Hepatocyte (in vitro differentiated cells): ENCODE measurements at regions not wholly inside any gene's neighbourhood (a gene's known extent, or its start where the extent isn't known, plus 50 kb on each side); places are given as distances from the start of the nearest gene placed in this dataset.

Experiments
- DNase-seq: peaks from one replicate; pipeline ENCODE4 v3.0.0-alpha.2; 2016; ENCODE audit warnings: low spot score
- H2AFZ ChIP-seq: fragments of 200-600 bp; sonication (generic); 2 replicates; pipeline ENCODE4 v1.6.0; 2016; ENCODE audit warnings: antibody characterized with exemption, mild to moderate bottlenecking
- H3K27ac ChIP-seq: fragments of 200-600 bp; sonication (generic); 2 replicates; pipeline ENCODE4 v1.5.1; 2016; ENCODE audit warnings: mild to moderate bottlenecking
- H3K27me3 ChIP-seq: fragments of 200-600 bp; sonication (generic); 2 replicates; pipeline ENCODE4 v1.6.1; 2016
- H3K36me3 ChIP-seq: fragments of 200-600 bp; sonication (generic); replicated peaks from 2 replicates; pipeline ENCODE4 v1.5.1; 2016; ENCODE audit warnings: low read depth; ENCODE audit not compliant: insufficient read depth
- H3K4me1 ChIP-seq: fragments of 200-600 bp; sonication (generic); 2 replicates; pipeline ENCODE4 v1.5.1; 2016; ENCODE audit warnings: mild to moderate bottlenecking, moderate library complexity; ENCODE audit not compliant: insufficient read depth
- H3K4me2 ChIP-seq: fragments of 200-600 bp; sonication (generic); 2 replicates; pipeline ENCODE4 v1.6.0; 2016
- H3K4me3 ChIP-seq: fragments of 200-600 bp; sonication (generic); 2 replicates; pipeline ENCODE4 v1.5.1; 2016; ENCODE audit warnings: mild to moderate bottlenecking
- H3K79me2 ChIP-seq: fragments of 200-600 bp; sonication (generic); 2 replicates; pipeline ENCODE4 v1.6.0; 2017; ENCODE audit warnings: mild to moderate bottlenecking
- H3K9me2 ChIP-seq: fragments of 200-600 bp; sonication (generic); replicated peaks from 2 replicates; pipeline ENCODE4 v1.6.0; 2017; ENCODE audit warnings: mild to moderate bottlenecking; ENCODE audit not compliant: insufficient read depth
- H3K9me3 ChIP-seq: fragments of 200-600 bp; sonication (generic); 2 replicates; pipeline ENCODE4 v1.5.1; 2016; ENCODE audit warnings: low read depth, mild to moderate bottlenecking
- H4K20me1 ChIP-seq: fragments of 200-600 bp; sonication (generic); 2 replicates; pipeline ENCODE4 v1.6.0; 2016; ENCODE audit warnings: mild to moderate bottlenecking; ENCODE audit not compliant: insufficient read depth, poor library complexity, severe bottlenecking
- CTCF ChIP-seq: fragments of 200-600 bp; sonication (generic); IDR thresholded peaks from 2 replicates; pipeline ENCODE4 v1.5.1; 2016; ENCODE audit warnings: antibody characterized with exemption, mild to moderate bottlenecking; ENCODE audit not compliant: poor library complexity
- EZH2 ChIP-seq: fragments of 200-600 bp; sonication (generic); IDR thresholded peaks from 2 replicates; pipeline ENCODE4 v1.6.1; 2016; ENCODE audit warnings: antibody characterized with exemption, mild to moderate bottlenecking, borderline replicate concordance
- EZH2phosphoT487 ChIP-seq: fragments of 200-600 bp; sonication (generic); IDR thresholded peaks from one replicate; pipeline ENCODE4 v1.6.1; 2018; ENCODE audit warnings: antibody characterized with exemption, mild to moderate bottlenecking, low read depth, moderate library complexity; ENCODE audit not compliant: unreplicated experiment, severe bottlenecking
- WGBS: methylation state at CpG from one replicate; pipeline ENCODE4 v1.1.6; 2016; ENCODE audit warnings: low lambda C conversion rate; ENCODE audit errors: missing lambda C conversion rate; 5-methylcytosine and 5-hydroxymethylcytosine counted together

- H3K9me3 ChIP-seq = no peaks in the 10 kb centered on the region
- no peak overlapping the region for H3K4me2 ChIP-seq
- TF ChIP-seq CTCF (no peak), EZH2phosphoT487 (no peak), EZH2 (no peak)
- no peak overlapping the region for H2AFZ ChIP-seq
- H3K4me1 ChIP-seq = no peaks in the 10 kb centered on the region
- no peaks in the 10 kb centered on the region for H3K36me3 ChIP-seq
- 78% methylated on average over 1 of the region's 1 CpG for WGBS
- no peak for DNase-seq
- H3K27ac ChIP-seq = no peak overlapping the region
- no peaks in the 10 kb centered on the region for H4K20me1 ChIP-seq
- no peak overlapping the region for H3K4me3 ChIP-seq
- no peaks in the 10 kb centered on the region for H3K79me2 ChIP-seq
- H3K9me2 ChIP-seq = no peaks in the 10 kb centered on the region
- no peaks in the 10 kb centered on the region for H3K27me3 ChIP-seq
Observed at GRCh38 chr11:23606191-23606590, 745.9 kb upstream of the CCDC179 start.

GRCh38 chr11:23611726-23612125, 751.5 kb upstream of the CCDC179 start:
- Histone ChIP-seq H3K4me1 (no peaks in the 10 kb centered on the region), H3K79me2 (no peaks in the 10 kb centered on the region), H2AFZ (no peak overlapping the region), H3K9me2 (no peaks in the 10 kb centered on the region), H3K36me3 (no peaks in the 10 kb centered on the region), H4K20me1 (no peaks in the 10 kb centered on the region), H3K9me3 (no peaks in the 10 kb centered on the region), H3K27ac (no peak overlapping the region), H3K27me3 (no peaks in the 10 kb centered on the region), H3K4me3 (no peak overlapping the region), H3K4me2 (no peak overlapping the region)
- no peak for TF ChIP-seq EZH2
- TF ChIP-seq EZH2phosphoT487 = no peak
- TF ChIP-seq CTCF = no peak
- DNase-seq = no peak
- 92% methylated on average over 3 of the region's 3 CpGs for WGBS

- TF ChIP-seq EZH2phosphoT487 (no peak), CTCF (no peak), EZH2 (no peak)
- Histone ChIP-seq H3K36me3 (no peaks in the 10 kb centered on the region), H4K20me1 (no peaks in the 10 kb centered on the region), H3K9me2 (no peaks in the 10 kb centered on the region), H3K4me3 (no peak overlapping the region), H3K4me1 (no peaks in the 10 kb centered on the region), H3K27me3 (no peaks in the 10 kb centered on the region), H3K27ac (no peak overlapping the region), H3K79me2 (no peaks in the 10 kb centered on the region), H2AFZ (no peak overlapping the region), H3K4me2 (no peak overlapping the region), H3K9me3 (no peaks in the 10 kb centered on the region)
- DNase-seq = no peak
Observed at GRCh38 chr11:23620617-23621016, 760.3 kb upstream of the CCDC179 start.

- Histone ChIP-seq H3K27me3 (no peaks in the 10 kb centered on the region), H3K4me1 (no peaks in the 10 kb centered on the region), H3K4me3 (no peak overlapping the region), H3K36me3 (no peaks in the 10 kb centered on the region), H3K9me3 (no peaks in the 10 kb centered on the region), H3K9me2 (no peaks in the 10 kb centered on the region), H3K27ac (no peak overlapping the region), H4K20me1 (no peaks in the 10 kb centered on the region), H3K79me2 (no peaks in the 10 kb centered on the region), H3K4me2 (no peak overlapping the region), H2AFZ (no peak overlapping the region)
- TF ChIP-seq EZH2phosphoT487 = no peak
- TF ChIP-seq CTCF = no peak
- TF ChIP-seq EZH2 = no peak
- 84% methylated on average over 2 of the region's 2 CpGs for WGBS
- DNase-seq = no peak
Observed at GRCh38 chr11:23632293-23632692, 772.0 kb upstream of the CCDC179 start.
